ENCODE measurements at regions not wholly inside any gene's neighbourhood (a gene's known extent, or its start where the extent isn't known, plus 50 kb on each side); places are given as distances from the start of the nearest gene placed in this dataset.
"Not testable (repeated sequence)": the region's sequence is repeated elsewhere in the genome, so short reads cannot be mapped to it uniquely, and the experiment has no call there.

GRCh38 chr6:78768271-78768670 lies 99.1 kb upstream of the IRAK1BP1 start:
- H3K9ac ChIP-seq: no peak overlapping the region
- TF ChIP-seq CTCF (conservative IDR thresholded peaks at IDR 0.05; ENCODE audit: low read depth, low read length): no peak
- no peak overlapping the region for H3K27ac ChIP-seq
- H3K36me3 ChIP-seq (ENCODE audit: insufficient read depth): no peaks in the 10 kb centered on the region
- no peaks in the 10 kb centered on the region for H3K79me2 ChIP-seq (ENCODE audit: insufficient read depth, low read depth)
- H3K4me2 ChIP-seq: no peak overlapping the region
- no peaks in the 10 kb centered on the region for H3K27me3 ChIP-seq (ENCODE audit: insufficient read depth, low read depth)
- no peaks in the 10 kb centered on the region for H4K20me1 ChIP-seq (ENCODE audit: insufficient read depth)
- no peaks in the 10 kb centered on the region for H3K4me1 ChIP-seq (ENCODE audit: low read depth, poor library complexity, severe bottlenecking)
- no peak overlapping the region for H2AFZ ChIP-seq (ENCODE audit: low read depth)
- no peak overlapping the region for H3K4me3 ChIP-seq (IDR thresholded peaks at IDR 0.05; ENCODE audit: insufficient read depth, low read depth, low read length)

- H3K27ac ChIP-seq: no peak overlapping the region
- no peaks in the 10 kb centered on the region for H3K79me2 ChIP-seq (ENCODE audit: insufficient read depth, low read depth)
- H3K4me3 ChIP-seq (IDR thresholded peaks at IDR 0.05; ENCODE audit: insufficient read depth, low read depth, low read length): no peak overlapping the region
- H2AFZ ChIP-seq (ENCODE audit: low read depth): no peak overlapping the region
- H3K36me3 ChIP-seq (ENCODE audit: insufficient read depth): no peaks in the 10 kb centered on the region
- TF ChIP-seq CTCF (conservative IDR thresholded peaks at IDR 0.05; ENCODE audit: low read depth, low read length): no peak
- no peaks in the 10 kb centered on the region for H4K20me1 ChIP-seq (ENCODE audit: insufficient read depth)
- H3K4me2 ChIP-seq: no peak overlapping the region
- H3K27me3 ChIP-seq (ENCODE audit: insufficient read depth, low read depth): no peaks in the 10 kb centered on the region
- no peak overlapping the region for H3K9ac ChIP-seq
- H3K4me1 ChIP-seq (ENCODE audit: low read depth, poor library complexity, severe bottlenecking): no peaks in the 10 kb centered on the region
Measured at GRCh38 chr6:78770765-78771164, 96.6 kb upstream of the IRAK1BP1 start.

GRCh38 chr6:78771586-78771985 lies 95.8 kb upstream of the IRAK1BP1 start:
- H2AFZ ChIP-seq (ENCODE audit: low read depth): no peak overlapping the region
- no peak overlapping the region for H3K9ac ChIP-seq
- no peak for TF ChIP-seq CTCF (conservative IDR thresholded peaks at IDR 0.05; ENCODE audit: low read depth, low read length)
- no peaks in the 10 kb centered on the region for H3K79me2 ChIP-seq (ENCODE audit: insufficient read depth, low read depth)
- no peak overlapping the region for H3K4me2 ChIP-seq
- H3K36me3 ChIP-seq (ENCODE audit: insufficient read depth): no peaks in the 10 kb centered on the region
- H3K27ac ChIP-seq: no peak overlapping the region
- H3K27me3 ChIP-seq (ENCODE audit: insufficient read depth, low read depth): no peaks in the 10 kb centered on the region
- H3K4me1 ChIP-seq (ENCODE audit: low read depth, poor library complexity, severe bottlenecking): no peaks in the 10 kb centered on the region
- no peak overlapping the region for H3K4me3 ChIP-seq (IDR thresholded peaks at IDR 0.05; ENCODE audit: insufficient read depth, low read depth, low read length)
- no peaks in the 10 kb centered on the region for H4K20me1 ChIP-seq (ENCODE audit: insufficient read depth)

GRCh38 chr6:78781001-78781400 lies 86.3 kb upstream of the IRAK1BP1 start:
- no peaks in the 10 kb centered on the region for H3K79me2 ChIP-seq (ENCODE audit: insufficient read depth, low read depth)
- H3K9ac ChIP-seq: no peak overlapping the region
- no peaks in the 10 kb centered on the region for H3K27me3 ChIP-seq (ENCODE audit: insufficient read depth, low read depth)
- no peaks in the 10 kb centered on the region for H3K4me1 ChIP-seq (ENCODE audit: low read depth, poor library complexity, severe bottlenecking)
- no peak overlapping the region for H3K4me2 ChIP-seq
- no peak overlapping the region for H2AFZ ChIP-seq (ENCODE audit: low read depth)
- no peaks in the 10 kb centered on the region for H3K36me3 ChIP-seq (ENCODE audit: insufficient read depth)
- H4K20me1 ChIP-seq (ENCODE audit: insufficient read depth): no peaks in the 10 kb centered on the region
- H3K4me3 ChIP-seq (IDR thresholded peaks at IDR 0.05; ENCODE audit: insufficient read depth, low read depth, low read length): no peak overlapping the region
- no peak overlapping the region for H3K27ac ChIP-seq
- no peak for TF ChIP-seq CTCF (conservative IDR thresholded peaks at IDR 0.05; ENCODE audit: low read depth, low read length)

GRCh38 chr6:78783366-78783765 lies 84.0 kb upstream of the IRAK1BP1 start:
- not testable (repeated sequence) for H3K4me1 ChIP-seq (ENCODE audit: low read depth, poor library complexity, severe bottlenecking); H3K79me2 ChIP-seq (ENCODE audit: insufficient read depth, low read depth); H2AFZ ChIP-seq (ENCODE audit: low read depth); H3K27me3 ChIP-seq (ENCODE audit: insufficient read depth, low read depth); H4K20me1 ChIP-seq (ENCODE audit: insufficient read depth); H3K4me3 ChIP-seq (IDR thresholded peaks at IDR 0.05; ENCODE audit: insufficient read depth, low read depth, low read length); H3K9ac ChIP-seq; H3K36me3 ChIP-seq (ENCODE audit: insufficient read depth); H3K27ac ChIP-seq; H3K4me2 ChIP-seq

Measured in KMS-11 (cell line).